Right lobe of liver (tissue), 6 donors: ENCODE measurements at regions not wholly inside any gene's neighbourhood (a gene's known extent, or its start where the extent isn't known, plus 50 kb on each side); places are given as distances from the start of the nearest gene placed in this dataset.

ENCODE experiments used
- ATAC-seq, 4 donors: fragments of 200-7000 bp; cut with Tn5 transposase; one replicate each; pipeline ENCODE4 v1.9.1; 2020; ENCODE audit warnings: mild to moderate bottlenecking in 4 of 4, moderate library complexity in 4 of 4
- DNase-seq, 3 donors: peaks; one replicate each; pipeline ENCODE4 v3.0.0-alpha.2; 2020
- H3K27ac ChIP-seq, 3 donors: fragments of 200-600 bp; one replicate each; pipeline ENCODE4 v1.8.0; 2022
- H3K27me3 ChIP-seq, 2 donors: fragments of 200-600 bp; one replicate each; pipeline ENCODE4 v1.8.0; 2022
- H3K36me3 ChIP-seq, 4 donors: fragments of 200-600 bp; sonication (generic) in 1 of 4; one replicate each; pipeline versions ENCODE4 v1.5.1 to v1.8.0; 2017 to 2022; ENCODE audit warnings: control low read depth in 1 of 4
- H3K4me1 ChIP-seq, 4 donors: fragments of 200-600 bp; sonication (generic) in 1 of 4; one replicate each; pipeline versions ENCODE4 v1.5.1 to v1.8.0; 2017 to 2022; ENCODE audit warnings: control low read depth in 1 of 4
- H3K4me3 ChIP-seq, 3 donors: fragments of 200-600 bp; one replicate each; pipeline ENCODE4 v1.8.0; 2022
- H3K9me3 ChIP-seq, 4 donors: fragments of 200-600 bp; sonication (generic) in 1 of 4; one replicate each; pipeline versions ENCODE4 v1.5.1 to v1.8.0; 2017 to 2022; ENCODE audit warnings: control low read depth in 1 of 4
- CTCF ChIP-seq, 4 donors: fragments of 200-600 bp in 3 of 4; fragments of 450-650 bp in 1 of 4; IDR thresholded peaks; one replicate each; pipeline versions ENCODE4 v1.5.1 to v1.8.0; 2016 to 2022; ENCODE audit warnings: antibody characterized with exemption in 4 of 4, mild to moderate bottlenecking in 2 of 4
- POLR2A ChIP-seq: fragments of 450-650 bp; IDR thresholded peaks from one replicate; pipeline ENCODE4 v1.6.1; 2017; ENCODE audit warnings: antibody characterized with exemption, mild to moderate bottlenecking
- WGBS: methylation state at CpG from one replicate; pipeline ENCODE4 v1.1.6; 2018; ENCODE audit warnings: low coverage, low lambda C conversion rate; ENCODE audit not compliant: insufficient coverage; ENCODE audit errors: missing lambda C conversion rate; 5-methylcytosine and 5-hydroxymethylcytosine counted together
- intact Hi-C, 2 donors: fragments of 100-400 bp; cut with DNase I; formaldehyde crosslinking; loops; one replicate each; pipeline versions ENCODE4 v1.11.2 to v1.14.1; 2022
- donor health status: DM: no; HTN: yes; CAD: no.
- donor health status: DM: no; HTN: no; CAD: no.
- donor health status: DM: no; HTN: no; CAD: no.
- donor health status: DM: no; HTN: yes; CAD: no.
- donor health status: DM: no; HTN: yes; CAD: no.

GRCh38 chr13:30135868-30136267, 171.5 kb downstream of the KATNAL1 start:
- no peaks in the 10 kb centered on the region for H3K36me3 ChIP-seq
- ATAC-seq (no peak), DNase-seq (no peak)
- H3K9me3 ChIP-seq, result no peaks in the 10 kb centered on the region
- intact Hi-C loops, result no loop called here
- no peak overlapping the region for H3K27ac ChIP-seq
- TF ChIP-seq CTCF (IDR thresholded peaks at IDR 0.05) (no peak), POLR2A (no peak)
- no peaks in the 10 kb centered on the region for H3K27me3 ChIP-seq
- H3K4me1 ChIP-seq, result no peaks in the 10 kb centered on the region
- 89% methylated on average over 3 of the region's 5 CpGs for WGBS
- H3K4me3 ChIP-seq, result no peak overlapping the region

- Histone ChIP-seq H3K4me1 (no peaks in the 10 kb centered on the region), H3K27me3 (no peaks in the 10 kb centered on the region), H3K27ac (no peak overlapping the region), H3K36me3 (no peaks in the 10 kb centered on the region), H3K9me3 (no peaks in the 10 kb centered on the region), H3K4me3 (no peak overlapping the region)
- WGBS, result 88% methylated on average over 2 of the region's 7 CpGs
- ATAC-seq, result no peak
- DNase-seq, result no peak
- TF ChIP-seq CTCF (IDR thresholded peaks at IDR 0.05), result no peak
- no peak for TF ChIP-seq POLR2A
- intact Hi-C loops, result no loop called here
Measured at GRCh38 chr13:30135351-30135750, 172.0 kb downstream of the KATNAL1 start.

GRCh38 chr13:30134578-30134977, 172.8 kb downstream of the KATNAL1 start:
- H3K4me3 ChIP-seq, result no peak overlapping the region
- intact Hi-C loops, result no loop called here
- TF ChIP-seq POLR2A, result no peak
- no peak for TF ChIP-seq CTCF (IDR thresholded peaks at IDR 0.05)
- ATAC-seq (no peak), DNase-seq (no peak)
- no peaks in the 10 kb centered on the region for H3K4me1 ChIP-seq
- H3K27me3 ChIP-seq, result no peaks in the 10 kb centered on the region
- H3K9me3 ChIP-seq, result no peaks in the 10 kb centered on the region
- WGBS, result 83% methylated on average over 1 of the region's 2 CpGs
- H3K36me3 ChIP-seq, result no peaks in the 10 kb centered on the region
- H3K27ac ChIP-seq, result no peak overlapping the region

DNA sequence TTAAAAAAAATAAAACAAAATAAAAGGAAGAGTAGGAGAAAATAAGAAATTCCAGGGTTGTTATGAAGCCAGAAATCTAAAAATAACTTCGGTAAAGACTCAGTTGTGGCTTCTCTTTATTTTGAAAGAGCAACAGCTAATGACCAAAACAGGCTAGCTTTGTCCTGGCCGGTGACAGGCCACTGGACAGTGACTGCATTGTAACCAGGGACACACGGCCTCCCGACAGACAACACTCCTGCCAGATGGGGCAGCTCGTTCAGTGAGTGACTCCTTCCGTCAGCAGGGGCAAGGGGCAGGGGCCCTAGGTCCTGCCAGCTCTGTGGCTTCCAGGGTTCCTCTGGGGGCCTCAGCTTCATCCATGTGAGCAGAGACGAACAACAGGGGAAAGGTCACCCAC, 173.4 kb downstream of the KATNAL1 start:
- TF ChIP-seq CTCF (IDR thresholded peaks at IDR 0.05), result no peak
- no peak for TF ChIP-seq POLR2A
- Histone ChIP-seq H3K36me3 (no peaks in the 10 kb centered on the region), H3K27me3 (no peaks in the 10 kb centered on the region)

DNA sequence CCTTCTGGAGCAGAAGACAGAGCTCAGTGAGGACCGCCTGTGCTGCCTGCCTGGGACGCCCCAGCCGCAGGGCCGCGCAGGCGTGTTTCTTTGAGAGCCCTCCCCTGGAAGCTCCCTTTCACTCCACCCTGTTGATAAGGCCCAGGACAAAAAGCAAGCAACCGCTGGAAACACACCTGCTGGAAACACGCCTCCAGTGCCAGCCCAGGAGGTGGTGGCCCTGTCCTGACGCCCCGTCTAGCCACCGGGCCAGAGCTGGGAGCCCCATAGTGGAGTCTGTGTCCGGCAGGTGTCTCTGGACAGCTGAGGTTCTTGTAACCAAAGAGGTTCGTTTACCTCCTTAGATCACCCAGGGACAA, 173.8 kb downstream of the KATNAL1 start:
- no peaks in the 10 kb centered on the region for H3K9me3 ChIP-seq
- DNase-seq (no peak), ATAC-seq (no peak)
- TF ChIP-seq CTCF (IDR thresholded peaks at IDR 0.05) (no peak), POLR2A (no peak)
- intact Hi-C loops, result no loop called here
- no peaks in the 10 kb centered on the region for H3K36me3 ChIP-seq
- no peaks in the 10 kb centered on the region for H3K27me3 ChIP-seq
- H3K4me3 ChIP-seq, result no peak overlapping the region
- no peaks in the 10 kb centered on the region for H3K4me1 ChIP-seq
- WGBS, result 96% methylated on average over 4 of the region's 13 CpGs
- no peak overlapping the region for H3K27ac ChIP-seq

More for the DNA sequence above, 173.4 kb downstream of the KATNAL1 start:
- WGBS, result 84% methylated on average over 5 of the region's 7 CpGs
- ATAC-seq (no peak), DNase-seq (no peak)
- H3K4me1 ChIP-seq, result no peaks in the 10 kb centered on the region
- no peak overlapping the region for H3K4me3 ChIP-seq
- intact Hi-C loops, result no loop called here
- no peak overlapping the region for H3K27ac ChIP-seq
- H3K9me3 ChIP-seq, result no peaks in the 10 kb centered on the region
